Breast epithelium (tissue), 4 donors: ENCODE measurements at regions not wholly inside any gene's neighbourhood (a gene's known extent, or its start where the extent isn't known, plus 50 kb on each side); places are given as distances from the start of the nearest gene placed in this dataset.

Source experiments
- DNase-seq, 2 donors: peaks; one replicate each; pipeline ENCODE4 v3.0.0-alpha.2; 2019; ENCODE audit warnings: low spot score in 2 of 2
- H3K27ac ChIP-seq, 2 donors: fragments of 200-600 bp; sonication (generic) in 1 of 2; one replicate each; pipeline ENCODE4 v1.5.1; 2016 to 2019; ENCODE audit warnings: mild to moderate bottlenecking in 1 of 2
- H3K27me3 ChIP-seq, 2 donors: fragments of 200-600 bp; sonication (generic) in 1 of 2; one replicate each; pipeline versions ENCODE4 v1.5.1 to v1.6.0; 2017 to 2019; ENCODE audit warnings: control low read depth in 1 of 2, mild to moderate bottlenecking in 1 of 2
- H3K36me3 ChIP-seq: fragments of 200-600 bp; one replicate; pipeline ENCODE4 v1.5.1; 2019
- H3K4me1 ChIP-seq, 2 donors: fragments of 200-600 bp; sonication (generic); one replicate each; pipeline ENCODE4 v1.5.1; 2016 to 2019; ENCODE audit warnings: control low read depth in 1 of 2
- H3K4me3 ChIP-seq, 3 donors: fragments of 200-600 bp; sonication (generic); 1 replicate in 2 of 3; 2 replicates in 1 of 3; pipeline ENCODE4 v1.5.1; 2016 to 2019; ENCODE audit warnings: mild to moderate bottlenecking in 3 of 3, moderate library complexity in 2 of 3
- H3K9me3 ChIP-seq, 2 donors: fragments of 200-600 bp; sonication (generic) in 1 of 2; one replicate each; pipeline ENCODE4 v1.5.1; 2016 to 2019; ENCODE audit warnings: control low read depth in 1 of 2
- CTCF ChIP-seq, 3 donors: fragments of 450-650 bp; IDR thresholded peaks; one replicate each; pipeline ENCODE4 v1.5.1; 2016 to 2017; ENCODE audit warnings: antibody characterized with exemption in 3 of 3, mild to moderate bottlenecking in 3 of 3, moderate library complexity in 3 of 3
- POLR2A ChIP-seq: fragments of 450-650 bp; IDR thresholded peaks from one replicate; pipeline ENCODE4 v1.6.1; 2016; ENCODE audit warnings: antibody characterized with exemption, mild to moderate bottlenecking, moderate library complexity
- POLR2AphosphoS5 ChIP-seq, 3 donors: sonication (generic); formaldehyde crosslinking; IDR thresholded peaks; one replicate each; pipeline ENCODE4 v1.6.1; 2017; ENCODE audit warnings: antibody characterized with exemption in 3 of 3
- intact Hi-C: fragments of 100-400 bp; cut with DNase I; formaldehyde crosslinking; loops from one replicate; pipeline ENCODE4 v1.15.1; 2023; ENCODE audit warnings: low total_unique reads

- intact Hi-C loops: no loop called here
- no peaks in the 10 kb centered on the region for H3K27me3 ChIP-seq
- H3K4me3 ChIP-seq: no peak overlapping the region
- H3K9me3 ChIP-seq: no peaks in the 10 kb centered on the region
- DNase-seq: no peak
- H3K4me1 ChIP-seq: no peaks in the 10 kb centered on the region
- no peak for TF ChIP-seq POLR2AphosphoS5 (IDR thresholded peaks at IDR 0.05)
- TF ChIP-seq CTCF (IDR thresholded peaks at IDR 0.05): no peak
- no peaks in the 10 kb centered on the region for H3K36me3 ChIP-seq
- no peak overlapping the region for H3K27ac ChIP-seq
Observed at GRCh38 chr2:67726416-67726815, 329.3 kb downstream of the ETAA1 start.

GRCh38 chr2:67727131-67727530 is 330.0 kb downstream of the ETAA1 start:
- Histone ChIP-seq H3K27ac (no peak overlapping the region), H3K27me3 (no peaks in the 10 kb centered on the region), H3K9me3 (no peaks in the 10 kb centered on the region), H3K36me3 (no peaks in the 10 kb centered on the region), H3K4me1 (no peaks in the 10 kb centered on the region), H3K4me3 (no peak overlapping the region)
- DNase-seq: no peak
- intact Hi-C loops: no loop called here
- TF ChIP-seq POLR2A (no peak), POLR2AphosphoS5 (IDR thresholded peaks at IDR 0.05) (no peak)

GRCh38 chr2:67727623-67728022 is 330.5 kb downstream of the ETAA1 start:
- TF ChIP-seq POLR2AphosphoS5 (IDR thresholded peaks at IDR 0.05) (no peak), POLR2A (no peak), CTCF (IDR thresholded peaks at IDR 0.05) (no peak)
- no peak for DNase-seq
- H3K4me3 ChIP-seq: no peak overlapping the region
- no peaks in the 10 kb centered on the region for H3K36me3 ChIP-seq
- H3K27me3 ChIP-seq: no peaks in the 10 kb centered on the region
- no peaks in the 10 kb centered on the region for H3K4me1 ChIP-seq
- no peak overlapping the region for H3K27ac ChIP-seq
- intact Hi-C loops: no loop called here
- H3K9me3 ChIP-seq: no peaks in the 10 kb centered on the region

GRCh38 chr2:67729474-67729873 is 332.3 kb downstream of the ETAA1 start:
- Histone ChIP-seq H3K9me3 (no peaks in the 10 kb centered on the region), H3K36me3 (no peaks in the 10 kb centered on the region), H3K4me3 (no peak overlapping the region), H3K4me1 (no peaks in the 10 kb centered on the region), H3K27me3 (no peaks in the 10 kb centered on the region), H3K27ac (no peak overlapping the region)
- intact Hi-C loops: no loop called here
- no peak for DNase-seq
- TF ChIP-seq CTCF (IDR thresholded peaks at IDR 0.05) (no peak), POLR2A (no peak), POLR2AphosphoS5 (IDR thresholded peaks at IDR 0.05) (no peak)

GRCh38 chr2:67733517-67733916 is 329.3 kb downstream of the C1D start:
- no peaks in the 10 kb centered on the region for H3K4me1 ChIP-seq
- TF ChIP-seq POLR2A (no peak), POLR2AphosphoS5 (IDR thresholded peaks at IDR 0.05) (no peak)
- no peak overlapping the region for H3K4me3 ChIP-seq

GRCh38 chr2:67752199-67752598 is 310.6 kb downstream of the C1D start:
- intact Hi-C loops: loop anchor here (10.0 kb wide), 1 partner anchor 417 kb away; no protein-coding TSS in a partner anchor
- Histone ChIP-seq H3K4me1 (no peaks in the 10 kb centered on the region), H3K27ac (no peak overlapping the region)

More at GRCh38 chr2:67733517-67733916, 329.3 kb downstream of the C1D start:
- H3K27ac ChIP-seq: no peak overlapping the region
- no peaks in the 10 kb centered on the region for H3K27me3 ChIP-seq
- intact Hi-C loops: no loop called here
- no peaks in the 10 kb centered on the region for H3K36me3 ChIP-seq
- no peaks in the 10 kb centered on the region for H3K9me3 ChIP-seq
- DNase-seq: peak in 1 of 2 donors; percentile 50

More at GRCh38 chr2:67752199-67752598, 310.6 kb downstream of the C1D start:
- TF ChIP-seq CTCF (IDR thresholded peaks at IDR 0.05): no peak
- TF ChIP-seq POLR2AphosphoS5 (IDR thresholded peaks at IDR 0.05): no peak
- no peak for TF ChIP-seq POLR2A
- no peaks in the 10 kb centered on the region for H3K27me3 ChIP-seq
- H3K9me3 ChIP-seq: no peaks in the 10 kb centered on the region
- no peaks in the 10 kb centered on the region for H3K36me3 ChIP-seq
- no peak for DNase-seq
- H3K4me3 ChIP-seq: no peak overlapping the region
